ENCODE measurements at regions not wholly inside any gene's neighbourhood (a gene's known extent, or its start where the extent isn't known, plus 50 kb on each side); places are given as distances from the start of the nearest gene placed in this dataset.

GRCh38 chr2:43057742-43058725, 168.4 kb downstream of the ZFP36L2 start:
- TF ChIP-seq, protein P1, sequence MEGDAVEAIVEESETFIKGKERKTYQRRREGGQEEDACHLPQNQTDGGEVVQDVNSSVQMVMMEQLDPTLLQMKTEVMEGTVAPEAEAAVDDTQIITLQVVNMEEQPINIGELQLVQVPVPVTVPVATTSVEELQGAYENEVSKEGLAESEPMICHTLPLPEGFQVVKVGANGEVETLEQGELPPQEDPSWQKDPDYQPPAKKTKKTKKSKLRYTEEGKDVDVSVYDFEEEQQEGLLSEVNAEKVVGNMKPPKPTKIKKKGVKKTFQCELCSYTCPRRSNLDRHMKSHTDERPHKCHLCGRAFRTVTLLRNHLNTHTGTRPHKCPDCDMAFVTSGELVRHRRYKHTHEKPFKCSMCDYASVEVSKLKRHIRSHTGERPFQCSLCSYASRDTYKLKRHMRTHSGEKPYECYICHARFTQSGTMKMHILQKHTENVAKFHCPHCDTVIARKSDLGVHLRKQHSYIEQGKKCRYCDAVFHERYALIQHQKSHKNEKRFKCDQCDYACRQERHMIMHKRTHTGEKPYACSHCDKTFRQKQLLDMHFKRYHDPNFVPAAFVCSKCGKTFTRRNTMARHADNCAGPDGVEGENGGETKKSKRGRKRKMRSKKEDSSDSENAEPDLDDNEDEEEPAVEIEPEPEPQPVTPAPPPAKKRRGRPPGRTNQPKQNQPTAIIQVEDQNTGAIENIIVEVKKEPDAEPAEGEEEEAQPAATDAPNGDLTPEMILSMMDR (IDR thresholded peaks at IDR 0.05; ENCODE audit: unreplicated experiment): no peak
- CTCF ChIA-PET: no interaction called here
- no peaks in the 10 kb centered on the region for H3K36me3 Mint-ChIP-seq (ENCODE audit: insufficient read depth, unreplicated experiment)
- H3K27me3 Mint-ChIP-seq (ENCODE audit: unreplicated experiment): no peaks in the 10 kb centered on the region
- peaks cover 7% of the 10 kb centered on the region for H3K9me3 Mint-ChIP-seq (ENCODE audit: low read depth, unreplicated experiment)
- intact Hi-C loops (cut with micrococcal nuclease; ENCODE audit: unreplicated experiment): no loop called here
- peaks cover 9% of the 10 kb centered on the region for H3K4me1 Mint-ChIP-seq (ENCODE audit: low read depth, unreplicated experiment)
- no peak overlapping the region for H3K27ac Mint-ChIP-seq (ENCODE audit: unreplicated experiment)
- H3K4me3 Mint-ChIP-seq (ENCODE audit: low read depth, unreplicated experiment): no peak overlapping the region
- no peak for DNase-seq
- BruUV-seq (replicated peaks): no TSS peak

GRCh38 chr2:43057026-43057741, 169.2 kb downstream of the ZFP36L2 start:
- H3K27ac Mint-ChIP-seq (ENCODE audit: unreplicated experiment): no peak overlapping the region
- H3K9me3 Mint-ChIP-seq (ENCODE audit: low read depth, unreplicated experiment): peaks cover 6% of the 10 kb centered on the region
- H3K27me3 Mint-ChIP-seq (ENCODE audit: unreplicated experiment): no peaks in the 10 kb centered on the region
- no peak for DNase-seq
- no peaks in the 10 kb centered on the region for H3K36me3 Mint-ChIP-seq (ENCODE audit: insufficient read depth, unreplicated experiment)
- TF ChIP-seq, protein P1 (IDR thresholded peaks at IDR 0.05; ENCODE audit: unreplicated experiment): no peak
- no TSS peak for BruUV-seq (replicated peaks)
- intact Hi-C loops (cut with micrococcal nuclease; ENCODE audit: unreplicated experiment): no loop called here
- H3K4me3 Mint-ChIP-seq (ENCODE audit: low read depth, unreplicated experiment): no peak overlapping the region
- peaks cover 13% of the 10 kb centered on the region for H3K4me1 Mint-ChIP-seq (ENCODE audit: low read depth, unreplicated experiment)
- CTCF ChIA-PET: no interaction called here

GRCh38 chr2:43055985-43056384, 170.4 kb downstream of the ZFP36L2 start:
- no peak overlapping the region for H3K27ac Mint-ChIP-seq (ENCODE audit: unreplicated experiment)
- no peak for DNase-seq
- CTCF ChIA-PET: no interaction called here
- no peaks in the 10 kb centered on the region for H3K27me3 Mint-ChIP-seq (ENCODE audit: unreplicated experiment)
- TF ChIP-seq, protein P1 (IDR thresholded peaks at IDR 0.05; ENCODE audit: unreplicated experiment): no peak
- H3K4me1 Mint-ChIP-seq (ENCODE audit: low read depth, unreplicated experiment): peaks cover 25% of the 10 kb centered on the region
- no TSS peak for BruUV-seq (replicated peaks)
- no peak overlapping the region for H3K4me3 Mint-ChIP-seq (ENCODE audit: low read depth, unreplicated experiment)
- H3K36me3 Mint-ChIP-seq (ENCODE audit: insufficient read depth, unreplicated experiment): no peaks in the 10 kb centered on the region
- intact Hi-C loops (cut with micrococcal nuclease; ENCODE audit: unreplicated experiment): no loop called here
- peaks cover 3% of the 10 kb centered on the region for H3K9me3 Mint-ChIP-seq (ENCODE audit: low read depth, unreplicated experiment)

DNA sequence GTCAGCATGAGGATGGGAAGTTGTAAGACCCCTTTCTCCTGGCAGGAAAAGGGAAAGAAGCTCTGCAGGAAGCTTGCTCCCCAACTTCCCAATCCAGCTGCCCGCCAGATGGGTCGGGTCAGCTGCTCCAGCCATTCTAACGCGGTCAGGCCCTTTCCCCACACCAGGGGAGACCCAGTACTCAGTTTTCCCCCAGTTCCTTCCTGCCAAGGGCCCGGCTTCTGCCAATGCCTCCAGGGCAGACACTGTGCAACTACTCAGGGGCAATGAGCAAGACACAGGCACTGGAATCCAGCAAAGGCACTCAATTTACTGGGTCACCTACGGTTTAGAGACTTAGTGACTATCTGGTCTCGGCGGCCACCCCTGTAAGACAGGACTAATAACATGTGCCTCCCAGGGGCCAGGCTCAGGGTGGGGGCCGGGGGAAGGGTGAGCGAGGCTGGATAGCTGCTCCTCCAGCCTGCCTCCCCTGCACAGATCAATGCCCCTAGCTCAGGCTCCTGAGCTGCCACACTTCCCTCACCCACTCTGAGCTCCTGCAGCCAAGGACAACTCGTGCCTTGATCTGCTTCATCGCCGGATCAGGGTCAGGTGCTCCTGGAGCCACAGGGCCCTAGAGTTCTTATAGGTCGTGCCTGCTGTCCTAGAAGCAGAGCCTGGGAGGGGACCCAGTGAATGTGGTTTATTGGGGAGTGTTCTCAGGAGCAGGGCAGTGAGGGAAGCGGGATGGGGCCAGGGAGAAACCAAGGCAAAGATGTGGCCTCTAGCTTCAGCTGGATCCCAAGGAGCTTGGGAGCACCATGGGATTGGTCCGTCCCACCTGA, 171.1 kb downstream of the ZFP36L2 start:
- Mint-ChIP-seq H3K4me3 (ENCODE audit: low read depth, unreplicated experiment) (no peak overlapping the region), H3K36me3 (ENCODE audit: insufficient read depth, unreplicated experiment) (no peaks in the 10 kb centered on the region), H3K27ac (ENCODE audit: unreplicated experiment) (no peak overlapping the region), H3K9me3 (ENCODE audit: low read depth, unreplicated experiment) (no peaks in the 10 kb centered on the region), H3K4me1 (ENCODE audit: low read depth, unreplicated experiment) (peaks cover 29% of the 10 kb centered on the region), H3K27me3 (ENCODE audit: unreplicated experiment) (no peaks in the 10 kb centered on the region)
- TF ChIP-seq, protein P1 (IDR thresholded peaks at IDR 0.05; ENCODE audit: unreplicated experiment): no peak
- CTCF ChIA-PET: no interaction called here
- no TSS peak for BruUV-seq (replicated peaks)
- no peak for DNase-seq
- intact Hi-C loops (cut with micrococcal nuclease; ENCODE audit: unreplicated experiment): no loop called here

Data from Calu3 (cell line).